ENCODE measurements at regions not wholly inside any gene's neighbourhood (a gene's known extent, or its start where the extent isn't known, plus 50 kb on each side); places are given as distances from the start of the nearest gene placed in this dataset.

GRCh38 chr5:7066471-7067235 is 329.3 kb upstream of the ADCY2 start:
- CTCF ChIA-PET: interaction anchor here (1.0 kb wide), 2 partner anchors 12 to 51 kb away, joined by 4 to 5 read pairs; no protein-coding TSS in a partner anchor
- TF ChIP-seq NFE2L1 (CRISPR knock-in tag; IDR thresholded peaks at IDR 0.05): no peak
- Mint-ChIP-seq H3K36me3 (peaks cover 18% of the 10 kb centered on the region), H3K27me3 (ENCODE audit: low read depth) (peaks cover 7% of the 10 kb centered on the region), H3K27ac (no peak overlapping the region), H3K4me3 (no peak overlapping the region), H3K9me3 (peaks cover 32% of the 10 kb centered on the region), H3K4me1 (peaks cover 16% of the 10 kb centered on the region)
- POLR2A ChIA-PET: no interaction called here
- ATAC-seq: peak; percentile 50; the same call in 1 of the 2 replicates
- no peak for DNase-seq (ENCODE audit: low spot score)

- no peak for DNase-seq (ENCODE audit: low spot score)
- no peak for ATAC-seq
- no peak overlapping the region for H3K4me3 Mint-ChIP-seq
- H3K4me1 Mint-ChIP-seq: peaks cover 17% of the 10 kb centered on the region
- peaks cover 5% of the 10 kb centered on the region for H3K36me3 Mint-ChIP-seq
- ChIA-PET POLR2A (no interaction called here), CTCF (no interaction called here)
- no peaks in the 10 kb centered on the region; the same call in 1 of the 2 replicates for H3K27me3 Mint-ChIP-seq (ENCODE audit: low read depth)
- H3K9me3 Mint-ChIP-seq: peaks cover 17% of the 10 kb centered on the region
- no peak overlapping the region for H3K27ac Mint-ChIP-seq
- no peak for TF ChIP-seq MXD4 (CRISPR knock-in tag; IDR thresholded peaks at IDR 0.05; ENCODE audit: borderline replicate concordance)
- TF ChIP-seq IRF2 (CRISPR knock-in tag; IDR thresholded peaks at IDR 0.05; ENCODE audit: borderline replicate concordance, low read depth): no peak
- no peak for TF ChIP-seq PRRX2 (CRISPR knock-in tag; IDR thresholded peaks at IDR 0.05)
- TF ChIP-seq E2F4 (CRISPR knock-in tag; IDR thresholded peaks at IDR 0.05; ENCODE audit: borderline replicate concordance, low read depth): no peak
- no peak for TF ChIP-seq ZNF671 (CRISPR knock-in tag; IDR thresholded peaks at IDR 0.05)
- no peak for TF ChIP-seq RORB (CRISPR knock-in tag; IDR thresholded peaks at IDR 0.05)
- TF ChIP-seq ESRRA (CRISPR knock-in tag; IDR thresholded peaks at IDR 0.05; ENCODE audit: borderline replicate concordance): no peak
- TF ChIP-seq TP53 (CRISPR knock-in tag; IDR thresholded peaks at IDR 0.05): no peak
- no peak for TF ChIP-seq FOXP1 (CRISPR knock-in tag; IDR thresholded peaks at IDR 0.05; ENCODE audit: borderline replicate concordance)
- no peak for TF ChIP-seq MYBL2 (CRISPR knock-in tag; IDR thresholded peaks at IDR 0.05)
- TF ChIP-seq MAX (CRISPR knock-in tag; IDR thresholded peaks at IDR 0.05): no peak
- TF ChIP-seq ZNF512 (CRISPR knock-in tag; IDR thresholded peaks at IDR 0.05; ENCODE audit: borderline replicate concordance): no peak
- TF ChIP-seq AR (CRISPR knock-in tag; IDR thresholded peaks at IDR 0.05): no peak
- TF ChIP-seq PRDM15 (CRISPR knock-in tag; IDR thresholded peaks at IDR 0.05): no peak
- no peak for TF ChIP-seq JUN (CRISPR knock-in tag; IDR thresholded peaks at IDR 0.05)
- no peak for TF ChIP-seq SOX15 (CRISPR knock-in tag; IDR thresholded peaks at IDR 0.05)
- no peak for TF ChIP-seq CTCF (IDR thresholded peaks at IDR 0.05)
- no peak for TF ChIP-seq ARID4B (CRISPR knock-in tag; IDR thresholded peaks at IDR 0.05; ENCODE audit: borderline replicate concordance)
These were observed 327.8 kb upstream of the ADCY2 start for GRCh38 chr5:7068156-7068555.
